Suprapubic skin (tissue), 4 donors: ENCODE measurements at regions not wholly inside any gene's neighbourhood (a gene's known extent, or its start where the extent isn't known, plus 50 kb on each side); places are given as distances from the start of the nearest gene placed in this dataset.

Experiments used
- EP300 ChIP-seq: sonication (generic); formaldehyde crosslinking; IDR thresholded peaks from one replicate; pipeline ENCODE4 v1.6.1; 2017; ENCODE audit warnings: antibody characterized with exemption
- POLR2A ChIP-seq, 2 donors: fragments of 450-650 bp; IDR thresholded peaks; one replicate each; pipeline ENCODE4 v1.6.1; 2017; ENCODE audit warnings: antibody characterized with exemption in 2 of 2, mild to moderate bottlenecking in 2 of 2, moderate library complexity in 2 of 2
- POLR2AphosphoS5 ChIP-seq, 3 donors: sonication (generic); formaldehyde crosslinking; IDR thresholded peaks; one replicate each; pipeline ENCODE4 v1.6.1; 2017; ENCODE audit warnings: antibody characterized with exemption in 3 of 3
- TF ChIP-seq, protein P1 (sequence below), 2 donors: fragments of 200-600 bp in 1 of 2; fragments of 450-650 bp in 1 of 2; sonication (generic) in 1 of 2; IDR thresholded peaks; one replicate each; pipeline ENCODE4 v1.5.1; 2016 to 2019; ENCODE audit warnings: antibody characterized with exemption in 2 of 2, mild to moderate bottlenecking in 1 of 2, moderate library complexity in 1 of 2

DNA sequence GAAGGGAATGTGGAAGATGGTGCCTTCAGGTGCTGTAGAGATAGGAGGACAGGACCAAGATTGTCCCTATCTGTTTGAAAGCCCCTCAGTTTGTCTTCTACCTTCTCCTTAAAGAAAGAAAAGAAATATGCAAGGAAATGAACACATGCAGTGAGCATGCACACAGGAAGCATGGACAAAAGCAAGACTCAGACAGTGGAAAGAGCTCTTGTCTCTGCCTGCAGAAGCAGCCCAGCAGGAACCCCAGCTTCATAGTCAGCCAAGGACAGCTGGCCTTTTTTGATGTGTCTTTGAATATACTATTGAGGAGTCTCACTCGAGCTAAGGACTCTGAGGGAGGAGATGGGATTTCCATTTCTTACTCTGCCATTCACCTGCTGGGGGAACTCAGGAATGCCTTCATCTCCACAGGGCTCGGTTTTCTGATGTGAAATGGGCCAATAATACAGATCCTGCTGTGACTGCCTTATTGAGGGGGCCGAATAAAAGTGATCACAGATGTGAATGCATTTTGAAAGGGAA lies 132.5 kb upstream of the ADRA1B start:
- TF ChIP-seq, protein P1, sequence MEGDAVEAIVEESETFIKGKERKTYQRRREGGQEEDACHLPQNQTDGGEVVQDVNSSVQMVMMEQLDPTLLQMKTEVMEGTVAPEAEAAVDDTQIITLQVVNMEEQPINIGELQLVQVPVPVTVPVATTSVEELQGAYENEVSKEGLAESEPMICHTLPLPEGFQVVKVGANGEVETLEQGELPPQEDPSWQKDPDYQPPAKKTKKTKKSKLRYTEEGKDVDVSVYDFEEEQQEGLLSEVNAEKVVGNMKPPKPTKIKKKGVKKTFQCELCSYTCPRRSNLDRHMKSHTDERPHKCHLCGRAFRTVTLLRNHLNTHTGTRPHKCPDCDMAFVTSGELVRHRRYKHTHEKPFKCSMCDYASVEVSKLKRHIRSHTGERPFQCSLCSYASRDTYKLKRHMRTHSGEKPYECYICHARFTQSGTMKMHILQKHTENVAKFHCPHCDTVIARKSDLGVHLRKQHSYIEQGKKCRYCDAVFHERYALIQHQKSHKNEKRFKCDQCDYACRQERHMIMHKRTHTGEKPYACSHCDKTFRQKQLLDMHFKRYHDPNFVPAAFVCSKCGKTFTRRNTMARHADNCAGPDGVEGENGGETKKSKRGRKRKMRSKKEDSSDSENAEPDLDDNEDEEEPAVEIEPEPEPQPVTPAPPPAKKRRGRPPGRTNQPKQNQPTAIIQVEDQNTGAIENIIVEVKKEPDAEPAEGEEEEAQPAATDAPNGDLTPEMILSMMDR (IDR thresholded peaks at IDR 0.05) = no peak
- TF ChIP-seq POLR2A (IDR thresholded peaks at IDR 0.05) (no peak), POLR2AphosphoS5 (IDR thresholded peaks at IDR 0.05) (no peak), EP300 (no peak)
